Astrocyte (in vitro differentiated cells and primary cell): ENCODE measurements at regions not wholly inside any gene's neighbourhood (a gene's known extent, or its start where the extent isn't known, plus 50 kb on each side); places are given as distances from the start of the nearest gene placed in this dataset.

ENCODE experiments used
- EZH2 ChIP-seq: IDR thresholded peaks from 2 replicates; pipeline ENCODE4 v1.6.1; 2012; ENCODE audit warnings: mild to moderate bottlenecking, low read length, inconsistent platforms; ENCODE audit not compliant: insufficient read depth
- TF ChIP-seq, protein P1 (sequence below): IDR thresholded peaks from 2 replicates; pipeline ENCODE4 v1.5.1; 2011; ENCODE audit warnings: low read depth, mild to moderate bottlenecking, inconsistent platforms, low read length, moderate library complexity; ENCODE audit not compliant: insufficient read depth

DNA sequence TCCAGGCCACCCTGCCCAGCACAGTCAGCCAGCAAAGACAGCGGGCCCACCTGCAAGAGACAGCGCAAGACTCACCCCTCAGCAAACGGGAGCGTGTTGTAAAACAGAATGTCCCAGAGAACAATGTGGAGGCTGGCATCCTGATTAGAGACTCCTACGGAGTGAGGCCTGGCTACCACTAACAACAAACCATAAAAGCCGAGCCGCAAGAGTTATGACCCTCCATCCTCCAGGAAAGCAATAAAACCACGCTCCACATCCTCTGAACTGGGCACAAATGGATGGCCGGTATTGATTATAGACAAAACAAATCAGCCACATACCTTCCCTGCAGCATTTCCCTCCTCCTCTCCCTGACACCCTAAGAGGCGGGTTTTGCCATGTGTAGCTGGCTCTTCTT, 75.8 kb upstream of the LIPC start:
- TF ChIP-seq, protein P1, sequence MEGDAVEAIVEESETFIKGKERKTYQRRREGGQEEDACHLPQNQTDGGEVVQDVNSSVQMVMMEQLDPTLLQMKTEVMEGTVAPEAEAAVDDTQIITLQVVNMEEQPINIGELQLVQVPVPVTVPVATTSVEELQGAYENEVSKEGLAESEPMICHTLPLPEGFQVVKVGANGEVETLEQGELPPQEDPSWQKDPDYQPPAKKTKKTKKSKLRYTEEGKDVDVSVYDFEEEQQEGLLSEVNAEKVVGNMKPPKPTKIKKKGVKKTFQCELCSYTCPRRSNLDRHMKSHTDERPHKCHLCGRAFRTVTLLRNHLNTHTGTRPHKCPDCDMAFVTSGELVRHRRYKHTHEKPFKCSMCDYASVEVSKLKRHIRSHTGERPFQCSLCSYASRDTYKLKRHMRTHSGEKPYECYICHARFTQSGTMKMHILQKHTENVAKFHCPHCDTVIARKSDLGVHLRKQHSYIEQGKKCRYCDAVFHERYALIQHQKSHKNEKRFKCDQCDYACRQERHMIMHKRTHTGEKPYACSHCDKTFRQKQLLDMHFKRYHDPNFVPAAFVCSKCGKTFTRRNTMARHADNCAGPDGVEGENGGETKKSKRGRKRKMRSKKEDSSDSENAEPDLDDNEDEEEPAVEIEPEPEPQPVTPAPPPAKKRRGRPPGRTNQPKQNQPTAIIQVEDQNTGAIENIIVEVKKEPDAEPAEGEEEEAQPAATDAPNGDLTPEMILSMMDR, result no peak
- TF ChIP-seq EZH2, result no peak
